ENCODE measurements at regions not wholly inside any gene's neighbourhood (a gene's known extent, or its start where the extent isn't known, plus 50 kb on each side); places are given as distances from the start of the nearest gene placed in this dataset.

- no peak for TF ChIP-seq RAD21 (IDR thresholded peaks at IDR 0.05)
Observed at GRCh38 chr18:34061226-34061625, 163.5 kb downstream of the NOL4 start (continued).

- DNase-seq (ENCODE audit: low spot score): no peak
- H3K4me3 ChIP-seq (ENCODE audit: low read depth in 1 of 3, low read length in 3 of 3): no peak overlapping the region
- H3K9ac ChIP-seq (ENCODE audit: low read depth in 1 of 2, low read length in 2 of 2): no peak overlapping the region
- H3K27me3 ChIP-seq (ENCODE audit: control insufficient read depth in 4 of 4, insufficient read depth in 4 of 4, low read length in 3 of 4): no peaks in the 10 kb centered on the region
- TF ChIP-seq YY1 (IDR thresholded peaks at IDR 0.05) (no peak), JUND (IDR thresholded peaks at IDR 0.05) (no peak), CTCF (IDR thresholded peaks at IDR 0.05; ENCODE audit: low read depth, low read length, missing input control) (no peak), ATF3 (IDR thresholded peaks at IDR 0.05) (no peak), EGR1 (IDR thresholded peaks at IDR 0.05; ENCODE audit: low read depth in 2 of 2) (no peak), HNF4A (conservative IDR thresholded peaks at IDR 0.05) (no peak), FOXA1 (IDR thresholded peaks at IDR 0.05) (no peak), FOXA2 (IDR thresholded peaks at IDR 0.05) (no peak), NR2F2 (IDR thresholded peaks at IDR 0.05) (no peak), RXRA (IDR thresholded peaks at IDR 0.05) (no peak), SP1 (IDR thresholded peaks at IDR 0.05) (no peak), RAD21 (IDR thresholded peaks at IDR 0.05) (no peak), HNF4G (IDR thresholded peaks at IDR 0.05) (no peak), TAF1 (conservative IDR thresholded peaks at IDR 0.05) (no peak), ZBTB33 (IDR thresholded peaks at IDR 0.05) (no peak), GABPA (IDR thresholded peaks at IDR 0.05 in 1 of 2, conservative IDR thresholded peaks at IDR 0.05 in 1 of 2) (no peak)
- TF ChIP-seq, protein P1, sequence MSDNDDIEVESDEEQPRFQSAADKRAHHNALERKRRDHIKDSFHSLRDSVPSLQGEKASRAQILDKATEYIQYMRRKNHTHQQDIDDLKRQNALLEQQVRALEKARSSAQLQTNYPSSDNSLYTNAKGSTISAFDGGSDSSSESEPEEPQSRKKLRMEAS (IDR thresholded peaks at IDR 0.05): no peak
- TF ChIP-seq, protein P2, sequence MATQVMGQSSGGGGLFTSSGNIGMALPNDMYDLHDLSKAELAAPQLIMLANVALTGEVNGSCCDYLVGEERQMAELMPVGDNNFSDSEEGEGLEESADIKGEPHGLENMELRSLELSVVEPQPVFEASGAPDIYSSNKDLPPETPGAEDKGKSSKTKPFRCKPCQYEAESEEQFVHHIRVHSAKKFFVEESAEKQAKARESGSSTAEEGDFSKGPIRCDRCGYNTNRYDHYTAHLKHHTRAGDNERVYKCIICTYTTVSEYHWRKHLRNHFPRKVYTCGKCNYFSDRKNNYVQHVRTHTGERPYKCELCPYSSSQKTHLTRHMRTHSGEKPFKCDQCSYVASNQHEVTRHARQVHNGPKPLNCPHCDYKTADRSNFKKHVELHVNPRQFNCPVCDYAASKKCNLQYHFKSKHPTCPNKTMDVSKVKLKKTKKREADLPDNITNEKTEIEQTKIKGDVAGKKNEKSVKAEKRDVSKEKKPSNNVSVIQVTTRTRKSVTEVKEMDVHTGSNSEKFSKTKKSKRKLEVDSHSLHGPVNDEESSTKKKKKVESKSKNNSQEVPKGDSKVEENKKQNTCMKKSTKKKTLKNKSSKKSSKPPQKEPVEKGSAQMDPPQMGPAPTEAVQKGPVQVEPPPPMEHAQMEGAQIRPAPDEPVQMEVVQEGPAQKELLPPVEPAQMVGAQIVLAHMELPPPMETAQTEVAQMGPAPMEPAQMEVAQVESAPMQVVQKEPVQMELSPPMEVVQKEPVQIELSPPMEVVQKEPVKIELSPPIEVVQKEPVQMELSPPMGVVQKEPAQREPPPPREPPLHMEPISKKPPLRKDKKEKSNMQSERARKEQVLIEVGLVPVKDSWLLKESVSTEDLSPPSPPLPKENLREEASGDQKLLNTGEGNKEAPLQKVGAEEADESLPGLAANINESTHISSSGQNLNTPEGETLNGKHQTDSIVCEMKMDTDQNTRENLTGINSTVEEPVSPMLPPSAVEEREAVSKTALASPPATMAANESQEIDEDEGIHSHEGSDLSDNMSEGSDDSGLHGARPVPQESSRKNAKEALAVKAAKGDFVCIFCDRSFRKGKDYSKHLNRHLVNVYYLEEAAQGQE (IDR thresholded peaks at IDR 0.05): no peak
- H3K4me1 ChIP-seq (ENCODE audit: control insufficient read depth in 4 of 4, insufficient read depth in 4 of 4, low read length in 3 of 4): no peaks in the 10 kb centered on the region
- 83% methylated on average over 1 of the region's 1 CpG for WGBS
- peaks cover 0 to 7% (median 0%) of the 10 kb centered on the region in 4 donors for H3K9me3 ChIP-seq (ENCODE audit: control insufficient read depth in 4 of 4, low read length in 3 of 4)
- peaks cover 0 to 2% (median 0%) of the 10 kb centered on the region in 4 donors for H3K36me3 ChIP-seq (ENCODE audit: control insufficient read depth in 4 of 4, insufficient read depth in 3 of 4, low read depth in 1 of 4, low read length in 3 of 4)
- H3K27ac ChIP-seq (ENCODE audit: low read depth in 1 of 2, low read length in 2 of 2): no peak overlapping the region
Observed at GRCh38 chr18:34055227-34055626, 169.5 kb downstream of the NOL4 start.
